ENCODE measurements at regions not wholly inside any gene's neighbourhood (a gene's known extent, or its start where the extent isn't known, plus 50 kb on each side); places are given as distances from the start of the nearest gene placed in this dataset.

- H3K4me3 ChIP-seq (ENCODE audit: low read depth, low read length), result no peak overlapping the region
- no peak for DNase-seq (ENCODE audit: low read depth)
- no peak for TF ChIP-seq CTCF (IDR thresholded peaks at IDR 0.05; ENCODE audit: insufficient read depth, low read depth, low read length, missing control alignments)
Observed at GRCh38 chrX:55326985-55327384, 62.3 kb upstream of the PAGE3 start.

- DNase-seq (ENCODE audit: low read depth), result no peak
- no peak overlapping the region for H3K4me3 ChIP-seq (ENCODE audit: low read depth, low read length)
- TF ChIP-seq CTCF (IDR thresholded peaks at IDR 0.05; ENCODE audit: insufficient read depth, low read depth, low read length, missing control alignments), result no peak
Observed at GRCh38 chrX:55335296-55335695, 70.6 kb upstream of the PAGE3 start.

- no peak overlapping the region for H3K4me3 ChIP-seq (ENCODE audit: low read depth, low read length)
- DNase-seq (ENCODE audit: low read depth), result no peak
- no peak for TF ChIP-seq CTCF (IDR thresholded peaks at IDR 0.05; ENCODE audit: insufficient read depth, low read depth, low read length, missing control alignments)
Observed at GRCh38 chrX:55336176-55336575, 71.5 kb upstream of the PAGE3 start.

- DNase-seq (ENCODE audit: low read depth), result no peak
- no peak for TF ChIP-seq CTCF (IDR thresholded peaks at IDR 0.05; ENCODE audit: insufficient read depth, low read depth, low read length, missing control alignments)
- H3K4me3 ChIP-seq (ENCODE audit: low read depth, low read length), result no peak overlapping the region
Observed at GRCh38 chrX:55340896-55341433, 76.2 kb upstream of the PAGE3 start.

- DNase-seq (ENCODE audit: low read depth), result peak; percentile 43
- H3K4me3 ChIP-seq (ENCODE audit: low read depth, low read length), result no peak overlapping the region
- peak; percentile 51 for TF ChIP-seq CTCF (IDR thresholded peaks at IDR 0.05; ENCODE audit: insufficient read depth, low read depth, low read length, missing control alignments)
Observed at GRCh38 chrX:55342533-55343501, 78.1 kb upstream of the PAGE3 start.

GRCh38 chrX:55356609-55357008, 91.9 kb upstream of the PAGE3 start:
- no peak overlapping the region for H3K4me3 ChIP-seq (ENCODE audit: low read depth, low read length)

More at GRCh38 chrX:55356609-55357008, 91.9 kb upstream of the PAGE3 start:
- TF ChIP-seq CTCF (IDR thresholded peaks at IDR 0.05; ENCODE audit: insufficient read depth, low read depth, low read length, missing control alignments), result no peak
- no peak for DNase-seq (ENCODE audit: low read depth)
